HG03342 (cell line): ENCODE measurements at regions not wholly inside any gene's neighbourhood (a gene's known extent, or its start where the extent isn't known, plus 50 kb on each side); places are given as distances from the start of the nearest gene placed in this dataset.

ENCODE experiments used
- ATAC-seq: cut with Tn5 transposase; IDR thresholded peaks from one replicate; pipeline ENCODE4 v1.9.1; 2021; ENCODE audit warnings: mild to moderate bottlenecking, moderate library complexity; ENCODE audit not compliant: unreplicated experiment

DNA sequence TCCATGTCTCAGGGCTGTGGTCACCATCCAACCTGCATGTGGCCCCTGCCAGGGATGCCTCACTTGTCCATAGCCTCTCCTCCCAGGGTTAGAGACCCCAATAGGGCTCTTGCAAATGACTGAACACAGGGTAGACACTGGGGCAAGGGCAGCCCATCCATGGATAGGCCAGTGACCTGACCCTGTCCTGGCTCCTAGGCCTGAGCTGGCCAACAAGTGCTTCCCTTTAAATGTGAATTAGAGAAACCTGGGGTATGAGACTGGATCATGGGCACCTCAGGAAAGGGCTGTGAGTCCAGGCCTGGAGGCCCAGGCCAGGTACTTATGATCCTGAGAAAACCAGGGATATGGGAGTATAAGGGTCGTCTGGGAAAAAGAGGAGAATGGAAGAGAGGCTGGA, 64.5 kb downstream of the COPS8 start:
- no peak for ATAC-seq

DNA sequence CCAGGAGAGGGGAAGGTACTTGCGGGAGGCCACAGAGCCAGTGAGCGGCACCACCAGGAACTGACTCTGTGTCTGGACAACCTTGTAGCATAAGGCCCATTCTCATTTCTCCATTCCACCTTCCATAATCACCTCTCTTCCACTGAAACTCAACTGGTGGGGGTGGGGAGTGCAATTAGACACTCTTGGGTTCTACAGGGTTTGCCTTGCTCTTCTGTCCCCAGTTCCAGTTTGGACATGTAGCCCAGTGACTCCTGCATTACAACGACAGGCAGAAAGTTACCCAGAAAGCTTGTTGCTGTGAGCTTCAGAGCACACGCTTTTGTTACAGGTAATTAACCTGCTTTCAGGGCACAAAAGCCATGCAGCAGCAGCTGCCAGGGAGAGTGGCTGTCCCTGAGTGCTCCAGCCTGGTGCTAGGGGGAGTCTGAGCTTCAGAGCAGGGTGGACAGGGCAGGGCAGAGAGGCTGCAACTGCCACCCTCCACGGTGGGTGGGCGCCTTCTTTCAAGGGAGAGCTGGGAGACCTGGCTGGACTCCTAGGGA, 65.2 kb downstream of the COPS8 start:
- no peak for ATAC-seq

DNA sequence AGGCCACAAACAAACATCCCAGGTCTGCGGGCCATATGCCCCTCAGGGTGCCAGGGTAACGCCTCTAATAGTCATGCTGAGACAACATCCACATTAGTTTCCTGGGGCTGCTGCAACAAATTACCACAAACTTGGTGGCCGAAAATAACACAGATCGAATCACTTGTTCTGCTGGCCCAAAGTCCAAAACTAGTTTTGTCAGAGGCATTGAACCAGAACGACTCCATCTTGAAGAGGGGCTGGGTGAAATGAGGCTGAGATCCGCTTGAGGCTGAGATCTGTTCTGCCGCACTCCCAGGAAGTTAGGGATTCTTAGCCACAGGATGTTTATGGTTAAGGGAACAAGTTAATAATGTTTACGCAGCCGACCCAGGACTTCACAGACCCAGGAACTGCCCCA, 66.7 kb downstream of the COPS8 start:
- no peak for ATAC-seq

DNA sequence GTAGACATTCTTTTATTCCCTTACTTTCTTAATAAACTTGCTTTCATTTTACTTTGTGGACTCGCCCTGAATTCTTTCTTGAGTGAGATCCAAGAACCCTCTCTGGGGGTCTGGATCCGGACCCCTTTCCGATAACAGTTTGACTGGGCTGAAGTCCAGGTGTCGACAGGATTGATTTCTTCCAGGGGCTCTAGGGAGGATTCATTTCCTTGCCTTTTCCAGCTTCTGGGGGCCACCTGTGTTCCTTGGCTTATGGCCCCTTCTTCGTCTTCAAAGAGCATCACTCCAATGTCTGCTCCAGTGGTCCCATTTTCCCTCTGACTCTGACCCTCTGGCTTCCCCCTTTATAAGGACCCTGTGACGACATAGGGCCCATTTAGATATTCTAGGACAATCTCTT, 67.5 kb downstream of the COPS8 start:
- ATAC-seq: no peak

DNA sequence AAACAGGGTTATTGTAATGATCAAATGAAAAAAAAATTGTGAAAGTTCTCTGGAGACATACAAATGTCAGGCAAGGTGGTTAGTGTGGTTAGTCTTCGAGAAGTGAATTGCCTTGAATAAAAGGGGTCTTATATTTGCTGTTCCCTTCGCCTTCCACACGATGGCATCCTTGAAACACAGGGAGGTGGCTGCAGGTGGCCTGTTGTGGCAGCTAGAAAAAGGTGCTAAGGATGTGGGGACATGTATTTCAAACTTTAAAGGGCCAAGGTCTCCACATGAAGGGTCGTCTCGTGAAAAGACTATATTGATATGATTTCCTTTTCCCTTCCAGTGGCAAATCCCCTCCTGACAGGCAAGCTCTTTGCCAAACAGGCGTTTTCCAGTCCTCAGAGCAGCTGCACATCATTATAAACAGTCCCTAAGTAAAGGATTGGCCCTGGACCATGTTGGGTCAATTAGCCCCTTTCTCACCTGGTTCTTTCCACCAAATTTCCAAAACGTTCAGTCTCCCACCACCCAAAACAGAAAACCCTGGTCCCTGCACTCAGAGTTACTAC, 68.5 kb downstream of the COPS8 start:
- ATAC-seq: no peak

DNA sequence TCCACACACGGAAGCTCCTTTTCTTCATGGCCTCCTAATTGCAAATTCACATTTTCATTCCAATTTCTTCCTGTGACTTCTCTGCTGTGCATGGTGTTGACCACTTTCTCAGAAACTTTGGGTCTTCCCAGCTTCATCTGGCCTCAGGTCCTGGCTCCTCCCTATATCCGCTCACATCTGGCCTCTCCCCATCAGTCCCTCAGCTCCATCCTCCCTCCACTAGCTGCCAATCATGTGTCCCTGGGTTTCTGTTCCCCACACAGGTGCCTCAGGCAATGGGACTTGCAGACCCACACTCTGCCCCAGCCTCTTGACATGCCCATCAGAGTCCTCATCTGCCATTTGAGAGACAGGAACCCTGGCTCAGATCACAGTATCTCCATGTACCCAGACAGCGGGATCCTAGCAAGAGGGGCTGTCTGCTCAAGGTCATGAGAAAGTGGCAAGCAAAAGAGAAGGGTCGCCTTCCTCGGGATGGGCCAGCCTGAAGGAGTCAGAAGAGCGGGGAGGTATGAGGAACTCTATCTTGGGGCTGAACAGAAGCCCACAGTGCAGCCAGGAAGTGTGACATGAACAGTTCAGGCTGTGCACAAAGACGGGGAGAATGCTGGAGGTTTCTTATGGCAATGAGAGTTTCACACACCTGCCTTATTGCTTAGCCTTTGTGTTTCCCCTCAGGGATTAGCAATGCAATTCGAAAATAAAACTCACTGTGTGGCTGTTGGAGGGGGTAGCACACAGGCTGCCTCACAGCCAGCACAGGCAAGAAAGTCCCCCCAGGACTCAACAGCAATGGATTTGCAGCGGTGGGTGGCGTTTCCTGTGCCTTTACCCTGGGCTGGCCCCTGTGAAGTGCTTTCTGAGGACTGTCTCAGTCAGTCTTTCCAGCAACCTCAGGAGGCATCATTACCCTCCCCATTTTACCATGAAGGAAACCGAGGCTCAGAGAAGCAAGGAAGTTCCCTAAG, 69.5 kb downstream of the COPS8 start:
- no peak for ATAC-seq

DNA sequence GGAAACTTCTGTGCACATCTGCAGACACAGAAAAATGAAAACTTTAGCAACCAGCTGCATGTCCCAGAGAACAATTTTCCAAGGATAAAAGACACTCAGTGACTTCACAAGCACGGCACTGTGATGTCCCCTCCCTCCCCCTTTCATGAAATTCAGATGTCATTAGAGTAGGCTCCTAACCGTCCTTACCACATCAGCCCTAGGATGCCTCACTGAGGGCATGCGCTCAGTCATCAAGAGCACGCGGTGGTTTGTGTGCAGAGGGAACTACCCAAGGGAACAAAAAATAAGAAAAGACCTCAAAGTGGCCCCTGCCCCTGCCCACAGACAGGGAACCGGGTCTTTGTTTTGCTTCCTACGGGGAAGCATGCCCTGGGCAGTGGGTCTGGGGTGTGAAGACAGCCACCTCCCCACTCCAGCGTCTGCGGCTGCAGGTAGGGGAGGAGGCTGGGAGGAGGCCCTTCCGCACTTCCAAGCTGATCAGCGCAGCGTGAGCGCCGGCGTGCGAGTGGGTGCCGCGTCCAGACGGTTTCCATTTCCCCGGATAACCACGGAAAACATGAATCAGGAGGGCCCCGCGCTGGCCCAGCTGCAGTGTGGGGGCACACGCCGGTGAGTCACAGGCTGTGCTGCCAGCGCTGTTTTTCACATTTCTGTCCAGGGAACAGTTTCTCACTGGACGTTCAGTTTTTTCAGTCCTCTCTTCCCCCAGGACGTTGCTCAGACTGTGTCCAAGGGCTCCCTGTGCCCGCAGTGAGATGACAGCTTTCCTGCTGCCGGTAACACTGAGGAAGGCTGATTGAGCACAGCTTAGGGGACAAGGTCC, 70.6 kb downstream of the COPS8 start:
- ATAC-seq: no peak

DNA sequence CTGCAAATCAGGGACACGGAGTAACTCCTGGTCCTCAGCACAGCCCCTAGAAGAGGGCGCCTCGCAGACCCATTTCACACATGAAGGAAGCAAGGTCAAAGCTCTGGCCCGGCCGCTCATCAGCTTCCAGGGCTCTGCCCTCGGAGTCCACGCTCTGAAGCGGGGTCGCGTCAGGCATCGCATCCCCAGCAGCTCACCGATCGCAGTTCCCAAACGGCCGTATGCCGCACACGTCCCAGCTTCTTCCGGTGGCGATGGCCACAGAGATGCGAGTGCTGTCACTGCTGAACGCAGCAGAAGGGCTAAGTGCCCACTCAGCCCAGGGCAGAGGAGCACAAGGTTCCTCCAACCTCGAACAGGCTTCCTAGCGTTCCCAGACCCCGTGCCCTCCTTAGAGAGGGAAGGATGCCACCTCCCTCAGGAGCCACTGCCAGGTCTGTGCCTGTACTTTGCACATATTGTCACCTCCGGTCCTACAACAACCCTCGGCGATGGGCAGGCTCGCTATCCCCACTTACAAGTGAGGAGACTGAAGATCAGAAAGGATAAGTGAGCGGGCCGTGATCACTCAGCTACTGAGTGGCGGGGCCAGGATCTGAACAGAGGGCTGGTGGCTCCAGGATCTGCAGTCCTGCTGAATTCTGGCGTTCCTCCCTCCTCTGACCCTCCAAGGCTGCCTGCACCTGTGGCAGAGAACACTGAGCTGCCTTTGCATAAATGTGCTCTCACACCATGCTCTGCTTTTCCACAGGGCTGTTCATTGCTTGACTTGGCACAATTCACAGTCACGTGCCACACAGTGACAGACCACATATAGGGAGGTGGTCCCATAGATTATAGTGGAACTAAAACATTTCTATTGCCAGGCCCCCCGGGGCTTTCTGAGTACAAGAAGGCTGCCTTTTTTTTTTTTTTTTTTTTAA, 71.4 kb downstream of the COPS8 start:
- no peak for ATAC-seq

DNA sequence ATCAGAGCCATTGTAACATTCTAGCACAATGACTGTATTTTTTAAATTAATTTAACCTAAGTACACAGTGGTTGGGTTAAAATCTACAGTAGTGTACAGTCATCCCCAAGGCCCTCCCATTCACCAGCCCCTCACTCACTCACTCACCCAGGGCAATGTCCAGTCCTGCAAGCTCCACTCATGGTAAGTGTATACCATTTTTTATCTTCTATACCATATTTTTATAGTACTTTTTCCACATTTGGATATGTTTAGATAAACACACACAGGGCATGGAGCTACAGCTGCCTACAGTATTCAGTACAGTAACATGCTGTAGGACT, 72.1 kb downstream of the COPS8 start:
- no peak for ATAC-seq

DNA sequence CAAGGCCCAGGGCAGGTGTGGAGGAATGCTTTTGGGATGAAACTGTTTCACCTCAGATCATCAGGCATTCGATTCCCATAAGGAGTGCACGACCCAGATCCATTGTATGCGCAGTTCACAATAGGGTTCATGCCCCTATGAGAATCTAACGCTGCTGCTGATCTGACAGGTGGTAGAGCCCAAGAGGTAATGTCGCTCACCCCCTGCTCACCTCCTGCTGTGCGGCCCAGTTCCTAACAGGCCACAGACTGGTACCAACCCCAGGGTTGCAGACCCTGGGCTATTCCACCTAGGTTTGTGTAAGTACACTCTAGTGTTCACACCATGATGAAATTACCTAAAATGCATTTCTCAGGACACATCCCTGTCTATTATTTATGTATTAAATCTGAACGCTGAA, 72.5 kb downstream of the COPS8 start:
- ATAC-seq: no peak

DNA sequence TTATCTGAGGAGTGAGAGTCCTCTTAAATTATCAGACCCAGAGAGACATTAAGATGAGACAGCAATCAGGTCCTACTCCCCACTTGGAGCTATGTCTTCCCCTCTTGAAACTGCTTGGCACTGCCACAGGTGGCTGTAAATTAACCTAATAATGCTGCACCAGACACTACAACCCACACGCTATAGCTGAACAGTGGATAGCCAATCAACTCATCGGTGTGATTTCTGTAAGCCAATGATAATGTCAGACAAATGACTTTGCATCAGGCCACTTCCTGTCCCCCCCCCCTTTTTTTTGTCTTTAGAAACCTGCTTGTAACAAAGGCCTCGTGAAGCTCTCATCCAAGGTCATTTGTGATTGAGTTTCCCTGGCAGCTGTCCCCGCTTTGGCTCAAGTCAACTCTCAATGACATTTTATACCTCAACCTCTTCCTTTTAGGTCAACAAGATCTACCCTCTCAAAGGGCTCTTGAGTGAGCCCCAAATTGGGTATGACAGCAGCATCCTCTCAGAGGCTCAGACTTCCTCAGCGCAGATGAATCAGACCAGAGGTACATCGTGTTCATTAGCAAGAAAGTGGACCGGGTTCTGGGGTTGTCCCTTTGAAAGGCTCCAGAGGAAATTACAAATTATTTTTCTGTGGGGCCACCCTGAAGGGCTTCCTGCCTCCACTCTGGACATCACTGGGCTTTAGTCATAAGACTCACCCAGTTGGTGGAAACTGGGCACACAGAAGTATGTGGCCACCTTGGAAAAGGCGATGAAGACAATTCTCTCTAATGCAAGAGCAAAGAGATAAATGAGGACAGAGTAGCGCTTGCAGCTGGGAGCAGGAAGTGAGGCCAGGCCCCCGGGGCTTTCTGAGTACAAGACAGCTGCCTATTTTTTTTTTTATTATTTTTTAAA, 73.6 kb downstream of the COPS8 start:
- no peak for ATAC-seq

DNA sequence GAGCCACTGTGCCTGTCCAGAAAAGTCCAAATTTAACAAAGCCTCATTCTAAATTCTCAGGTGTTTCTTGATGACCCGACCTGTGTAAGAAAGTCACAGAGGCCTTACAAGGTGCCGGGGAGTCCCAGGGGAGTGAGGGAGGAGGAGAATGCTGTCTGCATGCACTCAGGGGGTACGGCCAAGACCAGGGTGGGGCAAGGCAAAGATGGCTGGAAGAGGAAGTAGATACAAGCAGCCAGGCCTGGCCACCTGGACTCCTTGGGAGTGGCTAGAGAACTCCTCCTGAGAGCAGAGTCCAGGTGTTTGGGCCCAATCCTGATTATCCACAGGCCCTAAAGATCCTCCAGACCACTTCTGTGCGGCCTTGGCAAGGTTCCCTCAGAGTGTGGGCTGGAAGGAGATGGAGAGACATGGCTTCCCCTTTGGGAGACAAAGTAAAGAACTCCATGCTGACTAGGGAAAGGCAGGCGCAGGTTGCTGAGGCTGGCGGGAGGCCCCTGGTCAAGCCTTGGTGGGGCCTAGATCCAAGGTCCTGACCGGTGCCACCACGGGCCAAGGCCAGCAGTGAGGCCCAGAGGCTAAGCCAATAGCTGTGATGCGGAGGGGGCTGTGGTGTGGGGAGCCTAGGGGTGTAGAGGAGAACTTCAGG, 74.7 kb downstream of the COPS8 start:
- no peak for ATAC-seq

DNA sequence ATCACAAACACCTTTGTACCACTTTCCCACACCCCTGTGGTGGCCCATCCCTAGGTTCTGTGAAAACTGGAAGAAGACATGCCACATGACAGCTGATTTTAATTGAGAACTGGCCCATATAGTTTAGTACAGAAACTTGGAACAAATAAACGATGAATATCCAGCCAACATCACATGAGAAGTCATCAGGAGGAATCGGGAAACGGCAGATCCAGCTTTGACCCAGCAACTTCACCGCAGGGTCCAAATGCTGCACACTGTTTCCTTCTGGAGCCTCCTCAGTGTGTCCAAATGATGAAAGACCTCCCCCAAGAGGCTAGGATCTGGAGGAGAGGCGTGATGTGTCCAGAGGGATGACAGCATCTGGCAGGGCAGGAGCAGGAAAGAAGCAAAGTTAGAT, 75.5 kb downstream of the COPS8 start:
- no peak for ATAC-seq

DNA sequence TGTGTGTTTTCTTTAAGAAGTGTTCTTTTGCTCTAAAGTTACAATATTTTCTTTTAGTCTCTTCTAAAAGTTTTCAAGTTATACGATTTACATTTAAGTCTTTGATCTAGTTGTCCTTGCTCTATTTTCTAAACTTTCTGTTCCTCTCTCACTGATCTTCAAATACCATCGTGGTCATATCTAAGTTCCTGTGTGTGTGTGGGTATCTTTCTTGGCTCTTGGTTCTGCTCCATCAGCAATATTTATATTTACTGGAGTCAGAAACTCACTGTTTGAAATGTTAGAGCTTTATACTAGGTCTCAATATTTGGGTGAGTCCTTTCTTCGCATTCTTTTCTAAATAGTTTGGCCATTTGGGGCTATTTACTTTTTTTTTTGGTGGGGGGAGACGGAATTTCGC, 77.3 kb downstream of the COPS8 start:
- no peak for ATAC-seq

DNA sequence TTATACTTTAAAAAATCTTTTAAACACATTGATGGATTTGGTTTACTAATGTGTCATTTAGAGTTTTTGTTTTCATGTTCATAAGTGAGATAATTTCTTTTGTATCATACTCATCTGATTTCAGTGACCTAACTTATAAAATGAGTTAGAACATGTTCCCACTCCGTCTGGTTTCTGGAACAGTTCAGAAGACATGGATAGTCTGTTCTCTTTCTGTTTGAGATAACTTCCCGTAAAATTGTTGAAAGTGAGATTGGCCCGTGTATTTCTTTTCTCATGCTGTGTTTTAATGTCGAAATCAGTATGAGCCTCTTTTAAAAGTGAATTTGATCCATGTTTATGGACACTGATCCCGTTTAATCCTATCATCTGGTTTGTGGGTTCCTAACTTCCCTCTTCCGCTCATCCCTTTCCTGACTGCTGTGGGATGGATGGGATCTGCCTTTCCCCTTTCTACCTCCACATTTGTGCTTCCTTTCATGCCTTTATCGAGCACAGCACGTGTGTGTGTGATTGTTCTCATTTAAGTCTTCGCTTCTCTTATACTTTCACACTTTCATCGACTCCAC, 78.9 kb downstream of the COPS8 start:
- no peak for ATAC-seq

DNA sequence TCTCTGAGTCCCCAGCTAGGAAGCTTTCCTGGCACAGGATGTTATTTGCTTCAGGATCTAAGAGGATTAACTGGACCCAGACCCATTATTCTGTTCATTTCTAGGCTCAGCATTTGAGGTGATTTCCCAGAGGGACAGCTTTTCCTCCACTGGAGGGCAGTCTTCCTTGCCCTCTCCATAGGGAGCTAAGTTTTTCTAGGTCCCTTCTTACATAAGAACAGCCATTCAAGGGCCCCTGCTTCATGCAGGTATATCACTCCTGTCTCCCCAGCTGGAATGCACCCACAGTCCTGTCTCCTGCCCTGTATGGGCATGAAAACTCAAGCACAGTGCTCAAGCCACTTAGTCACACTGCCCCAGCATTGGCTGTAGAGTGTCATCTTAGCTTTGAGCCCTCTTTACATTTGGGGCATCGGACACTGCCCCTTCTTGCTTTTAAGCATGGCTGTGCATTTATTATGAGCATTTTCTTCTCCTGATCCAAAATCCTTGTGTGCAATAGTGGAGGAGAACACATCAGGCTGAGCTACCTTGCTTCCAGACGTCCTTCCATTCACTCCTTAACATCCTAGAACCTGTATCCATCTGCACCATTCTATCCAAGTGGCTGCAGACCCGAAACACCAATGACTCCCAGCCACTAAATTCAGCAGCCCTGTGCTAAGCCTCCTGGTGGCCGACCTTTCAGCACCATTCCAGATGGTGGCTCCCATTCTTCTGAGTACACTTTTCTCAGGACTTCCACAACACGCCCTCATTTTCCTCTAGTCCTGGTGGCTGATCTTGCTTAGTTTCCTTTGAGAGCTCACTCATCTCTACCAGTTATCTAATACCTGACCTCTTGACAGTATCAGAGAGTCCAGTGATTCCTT, 80.0 kb downstream of the COPS8 start:
- no peak for ATAC-seq

DNA sequence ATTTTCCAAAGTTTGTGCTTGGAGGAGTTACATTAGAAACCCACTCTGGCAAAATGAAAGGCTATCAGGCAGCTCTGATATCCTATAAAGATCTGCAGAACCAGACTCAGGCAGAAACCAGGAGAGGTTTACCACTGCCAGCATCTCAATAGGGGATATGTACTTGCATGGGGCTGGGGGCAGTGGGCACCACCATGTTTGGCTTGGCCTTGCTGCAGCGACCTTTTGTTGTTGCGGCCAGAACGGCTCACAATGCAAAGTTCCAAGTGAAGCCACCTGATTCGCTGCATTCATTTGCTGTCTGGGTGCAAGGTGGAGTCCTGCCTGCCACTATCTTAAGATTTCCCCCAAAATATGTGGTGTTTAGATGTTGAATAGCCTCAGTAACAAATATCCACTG, 81.3 kb downstream of the COPS8 start:
- ATAC-seq: no peak

DNA sequence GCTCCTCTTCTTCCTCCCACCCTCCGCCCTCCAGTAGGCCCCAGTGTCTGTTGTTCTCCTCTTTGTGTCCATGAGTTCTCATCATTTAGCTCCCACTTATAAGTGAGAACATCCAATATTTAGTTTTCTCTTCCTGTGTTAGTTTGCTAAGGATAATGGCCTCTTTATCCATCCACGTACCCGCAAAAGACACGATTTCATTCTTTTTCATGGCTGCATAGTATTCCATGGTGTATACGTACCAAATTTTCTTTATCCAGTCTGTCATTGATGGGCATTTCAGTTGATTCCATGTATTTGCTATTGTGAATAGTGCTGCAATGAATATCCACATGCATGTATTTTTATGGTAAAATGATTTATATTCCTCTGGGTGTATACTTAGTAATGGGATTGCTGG, 82.2 kb downstream of the COPS8 start:
- no peak for ATAC-seq
